H1 (cell line): ENCODE measurements at regions not wholly inside any gene's neighbourhood (a gene's known extent, or its start where the extent isn't known, plus 50 kb on each side); places are given as distances from the start of the nearest gene placed in this dataset.

Source experiments
- CTCF ChIA-PET: fragments of 300-600 bp; sonication (Branson Sonifier 250); formaldehyde crosslinking; loops from one replicate; lab custom pipeline; 2021; ENCODE audit not compliant: partially characterized antibody; lab: Charles Lee
- POLR2A ChIA-PET: fragments of 300-600 bp; sonication (Branson Sonifier 250); formaldehyde crosslinking; loops from one replicate; lab custom pipeline; 2021; ENCODE audit warnings: inconsistent platforms; ENCODE audit not compliant: partially characterized antibody; lab: Charles Lee
- DNase-seq, 2 experiments: peaks; one replicate each; pipeline versions ENCODE4 v3.0.0 to v3.0.0-alpha.2; 2010 to 2022; ENCODE audit warnings: low spot score in 2 of 2, low read depth in 1 of 2, mixed read lengths in 1 of 2
- FAIRE-seq: peaks from 2 replicates; lab custom pipeline; 2011; peaks lifted over from hg19 to GRCh38; lab: Jason Lieb, UNC
- H2AFZ ChIP-seq: 2 replicates; pipeline ENCODE4 v1.8.1; 2012; ENCODE audit warnings: low read length, inconsistent platforms
- H2AK5ac ChIP-seq: 2 replicates; pipeline ENCODE4 v1.6.1; 2013; ENCODE audit warnings: low read depth, low read length
- H2BK120ac ChIP-seq: replicated peaks from 2 replicates; pipeline ENCODE3; 2013; ENCODE audit warnings: low read depth, low read length, inconsistent platforms
- H2BK12ac ChIP-seq: 2 replicates; pipeline ENCODE4 v1.6.1; 2013; ENCODE audit warnings: low read depth, low read length
- H2BK15ac ChIP-seq: 2 replicates; pipeline ENCODE4 v1.6.1; 2013; ENCODE audit warnings: low read length
- H2BK20ac ChIP-seq: 2 replicates; pipeline ENCODE4 v1.6.1; 2013; ENCODE audit warnings: low read length
- H2BK5ac ChIP-seq: 2 replicates; pipeline ENCODE4 v1.6.1; 2013; ENCODE audit warnings: low read depth, low read length
- H3K14ac ChIP-seq: 2 replicates; pipeline ENCODE4 v1.6.1; 2013; ENCODE audit warnings: inconsistent platforms; ENCODE audit not compliant: insufficient read length
- H3K18ac ChIP-seq: 2 replicates; pipeline ENCODE4 v1.6.1; 2013; ENCODE audit warnings: low read length; ENCODE audit errors: extremely low read depth
- H3K23ac ChIP-seq: 2 replicates; pipeline ENCODE4 v1.6.1; 2013; ENCODE audit warnings: inconsistent platforms; ENCODE audit not compliant: insufficient read length
- H3K23me2 ChIP-seq: 2 replicates; pipeline ENCODE4 v1.6.1; 2013; ENCODE audit warnings: low read depth, low read length
- H3K27ac ChIP-seq: 2 replicates; pipeline ENCODE4 v1.6.1; 2011; ENCODE audit warnings: low read depth, low read length, inconsistent platforms
- H3K27me3 ChIP-seq, 4 experiments: replicated peaks in 1 of 4; 1 replicate in 1 of 4; 2 replicates in 3 of 4; pipeline versions ENCODE4 v1.6.1 to v1.8.1; 2011 to 2013; ENCODE audit warnings: low read length in 3 of 4, mild to moderate bottlenecking in 3 of 4, inconsistent platforms in 2 of 4, mixed read lengths in 2 of 4, moderate library complexity in 1 of 4; ENCODE audit not compliant: control insufficient read depth in 3 of 4, insufficient read depth in 3 of 4; ENCODE audit errors: extremely low read depth in 1 of 4
- H3K36me3 ChIP-seq, 4 experiments: 2 replicates each; pipeline versions ENCODE4 v1.6.1 to v1.8.1; 2011 to 2013; ENCODE audit warnings: mild to moderate bottlenecking in 4 of 4, low read length in 3 of 4, moderate library complexity in 2 of 4, control low read depth in 1 of 4, inconsistent platforms in 1 of 4; ENCODE audit not compliant: insufficient read depth in 4 of 4, control insufficient read depth in 2 of 4
- H3K4ac ChIP-seq: replicated peaks from 2 replicates; pipeline ENCODE3; 2013; ENCODE audit warnings: low read length, low read depth, mixed read lengths, inconsistent platforms; ENCODE audit not compliant: insufficient read length
- H3K4me1 ChIP-seq, 4 experiments: replicated peaks in 1 of 4; 1 replicate in 1 of 4; 2 replicates in 3 of 4; pipeline versions ENCODE4 v1.6.1 to v1.8.1; 2011 to 2013; ENCODE audit warnings: low read length in 3 of 4, inconsistent platforms in 2 of 4, mixed read lengths in 1 of 4; ENCODE audit not compliant: insufficient read depth in 4 of 4, control insufficient read depth in 3 of 4
- H3K4me2 ChIP-seq, 2 experiments: 2 replicates each; pipeline versions ENCODE4 v1.6.1 to v1.8.1; 2011 to 2013; ENCODE audit warnings: low read depth in 2 of 2, low read length in 2 of 2, control low read depth in 1 of 2, inconsistent platforms in 1 of 2, mild to moderate bottlenecking in 1 of 2; ENCODE audit not compliant: insufficient read depth in 1 of 2
- H3K4me3 ChIP-seq, 4 experiments: fragments of 200-600, 300-600 bp in 1 of 4; sonication (generic), shearing (Covaris generic), sonication (Bioruptor Twin) in 1 of 4; 2 replicates each; pipeline versions ENCODE4 v1.5.1 to v1.8.1; 2011 to 2016; ENCODE audit warnings: low read length in 4 of 4, low read depth in 3 of 4, control low read depth in 2 of 4, inconsistent platforms in 2 of 4, mild to moderate bottlenecking in 2 of 4, mixed read lengths in 1 of 4, moderate library complexity in 1 of 4; ENCODE audit not compliant: insufficient read depth in 2 of 4; ENCODE audit errors: extremely low read depth in 1 of 4
- H3K56ac ChIP-seq: replicated peaks from 2 replicates; pipeline ENCODE3; 2013; ENCODE audit warnings: low read depth, mild to moderate bottlenecking, mixed read lengths, low read length, inconsistent platforms; ENCODE audit not compliant: insufficient read length
- H3K79me1 ChIP-seq: 2 replicates; pipeline ENCODE4 v1.6.1; 2013; ENCODE audit warnings: low read depth, low read length, control low read depth
- H3K79me2 ChIP-seq, 2 experiments: 2 replicates each; pipeline versions ENCODE4 v1.6.1 to v1.8.1; 2012 to 2013; ENCODE audit warnings: low read length in 2 of 2, mild to moderate bottlenecking in 2 of 2, inconsistent platforms in 1 of 2; ENCODE audit not compliant: insufficient read depth in 2 of 2, control insufficient read depth in 1 of 2
- H3K9ac ChIP-seq, 4 experiments: replicated peaks in 1 of 4; 1 replicate in 1 of 4; 2 replicates in 3 of 4; pipeline versions ENCODE4 v1.6.1 to v1.8.1; 2011 to 2013; ENCODE audit warnings: low read depth in 3 of 4, low read length in 3 of 4, control low read depth in 2 of 4, mild to moderate bottlenecking in 2 of 4, moderate library complexity in 2 of 4, inconsistent platforms in 1 of 4; ENCODE audit errors: extremely low read depth in 1 of 4
- H3K9me3 ChIP-seq, 2 experiments: 2 replicates each; pipeline versions ENCODE4 v1.6.1 to v1.8.1; 2012 to 2013; ENCODE audit warnings: mild to moderate bottlenecking in 2 of 2, moderate library complexity in 2 of 2, control low read depth in 1 of 2, inconsistent platforms in 1 of 2, low read depth in 1 of 2, low read length in 1 of 2, mixed read lengths in 1 of 2; ENCODE audit not compliant: insufficient read depth in 2 of 2
- H4K20me1 ChIP-seq, 2 experiments: replicated peaks in 1 of 2; 2 replicates each; pipeline versions ENCODE3 to v1.8.1; 2011 to 2013; ENCODE audit warnings: inconsistent platforms in 2 of 2, low read length in 2 of 2, mild to moderate bottlenecking in 1 of 2; ENCODE audit not compliant: insufficient read depth in 2 of 2, control insufficient read depth in 1 of 2
- H4K5ac ChIP-seq: 2 replicates; pipeline ENCODE4 v1.6.1; 2013; ENCODE audit warnings: low read length, low read depth, mixed read lengths, inconsistent platforms; ENCODE audit not compliant: insufficient read length
- H4K8ac ChIP-seq: 2 replicates; pipeline ENCODE4 v1.8.0; 2013; ENCODE audit warnings: mild to moderate bottlenecking, moderate library complexity, low read length, inconsistent platforms; ENCODE audit not compliant: insufficient read depth; ENCODE audit errors: extremely low read depth
- H4K91ac ChIP-seq: replicated peaks from 2 replicates; pipeline ENCODE3; 2013; ENCODE audit warnings: low read length, mixed read lengths, inconsistent platforms; ENCODE audit not compliant: insufficient read length
- POLR2A ChIP-seq, 2 experiments: IDR thresholded peaks; 1 replicate in 1 of 2; 2 replicates in 1 of 2; pipeline ENCODE4 v1.6.1; 2011; ENCODE audit warnings: low read depth in 2 of 2, low read length in 2 of 2, mild to moderate bottlenecking in 2 of 2; ENCODE audit errors: control extremely low read depth in 1 of 2
- RAD21 ChIP-seq, 2 experiments: IDR thresholded peaks in 1 of 2; conservative IDR thresholded peaks in 1 of 2; 2 replicates each; pipeline ENCODE4 v1.6.1; 2011; ENCODE audit warnings: low read depth in 2 of 2, low read length in 2 of 2, improper control_type of control experiment in 1 of 2, inconsistent platforms in 1 of 2, mild to moderate bottlenecking in 1 of 2, moderate library complexity in 1 of 2
- SAP30 ChIP-seq: fragments of 300-600 bp; sonication (generic); IDR thresholded peaks from 2 replicates; pipeline ENCODE4 v1.7.1; 2012; ENCODE audit warnings: low read length, moderate library complexity, mild to moderate bottlenecking, inconsistent platforms; ENCODE audit not compliant: insufficient read depth, insufficient replicate concordance
- SP4 ChIP-seq: IDR thresholded peaks from 2 replicates; pipeline ENCODE4 v1.6.1; 2012; ENCODE audit warnings: low read length, inconsistent platforms
- WGBS, 2 experiments: shearing (Covaris generic) in 1 of 2; methylation state at CpG; one replicate each; pipeline versions ENCODE4 v1.1.6 to v1.1.7; 2013 to 2015; ENCODE audit warnings: low lambda C conversion rate in 2 of 2, mixed read lengths in 2 of 2, inconsistent platforms in 1 of 2, low coverage in 1 of 2, missing lambda C conversion rate in 1 of 2; ENCODE audit not compliant: insufficient replicate concordance in 2 of 2, insufficient coverage in 1 of 2, insufficient read length in 1 of 2; ENCODE audit errors: extremely low coverage in 1 of 2, missing lambda C conversion rate in 1 of 2; 5-methylcytosine and 5-hydroxymethylcytosine counted together

DNA sequence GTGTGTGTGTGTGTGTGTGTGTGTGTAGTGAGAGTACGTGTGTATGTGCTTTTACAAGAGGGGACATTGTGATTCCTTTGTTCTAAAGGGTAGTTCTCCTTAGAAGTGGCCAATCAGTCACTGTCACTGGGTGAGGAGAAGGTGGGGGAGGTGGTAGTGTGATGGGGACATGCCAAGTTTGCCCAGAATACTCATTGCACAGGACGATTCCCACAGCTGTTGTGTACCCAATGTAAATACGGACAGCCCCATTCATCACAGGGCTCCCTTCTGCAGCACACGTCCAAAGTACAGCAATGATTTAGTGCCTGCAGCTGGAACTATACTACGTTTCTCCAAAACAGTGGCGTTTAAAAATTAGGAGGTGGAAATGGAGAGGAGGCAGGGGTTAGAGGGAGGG lies 287.8 kb downstream of the TLR4 start:
- no peak overlapping the region for H4K5ac ChIP-seq
- H3K79me1 ChIP-seq: no peaks in the 10 kb centered on the region
- H2BK5ac ChIP-seq: no peak overlapping the region
- ChIA-PET POLR2A (no interaction called here), CTCF (interaction anchor here (1.8 kb wide), 1 partner anchor 11 kb away, joined by 6 read pairs; no protein-coding TSS in a partner anchor)
- no peak overlapping the region for H2BK20ac ChIP-seq
- H3K27ac ChIP-seq: no peak overlapping the region
- no peak overlapping the region for H2BK15ac ChIP-seq
- 87% methylated on average over 6 of the region's 6 CpGs; no CpG with 5 or more reads in 1 of the 2 experiments for WGBS, 2 experiments
- no peak overlapping the region for H3K56ac ChIP-seq
- H3K9ac ChIP-seq: no peak overlapping the region
- H3K14ac ChIP-seq: no peak overlapping the region
- no peak overlapping the region for H3K4me2 ChIP-seq
- H3K79me2 ChIP-seq: no peaks in the 10 kb centered on the region
- H3K18ac ChIP-seq: no peak overlapping the region
- no peak overlapping the region for H4K91ac ChIP-seq
- H3K4ac ChIP-seq: no peak overlapping the region
- H3K23me2 ChIP-seq: no peaks in the 10 kb centered on the region
- H3K23ac ChIP-seq: no peak overlapping the region
- FAIRE-seq (no peak), DNase-seq (no peak)
- H3K4me3 ChIP-seq: no peak overlapping the region
- no peaks in the 10 kb centered on the region for H3K36me3 ChIP-seq
- H2AFZ ChIP-seq: 0 out of 2 replicates have a peak overlapping the region, but pooled peaks have one; percentile 71
- H2BK120ac ChIP-seq: no peak overlapping the region
- no peaks in the 10 kb centered on the region for H3K9me3 ChIP-seq
- H2AK5ac ChIP-seq: no peak overlapping the region
- H3K4me1 ChIP-seq: no peaks in the 10 kb centered on the region
- no peak overlapping the region for H2BK12ac ChIP-seq
- H4K8ac ChIP-seq: no peak overlapping the region
- no peaks in the 10 kb centered on the region for H3K27me3 ChIP-seq
- H4K20me1 ChIP-seq: no peaks in the 10 kb centered on the region
- TF ChIP-seq SAP30 (no peak), POLR2A (IDR thresholded peaks at IDR 0.05; ENCODE audit: control extremely low read depth in 1 of 2, low read depth in 2 of 2, low read length in 2 of 2) (no peak), SP4 (no peak), RAD21 (IDR thresholded peaks at IDR 0.05 in 1 of 2, conservative IDR thresholded peaks at IDR 0.05 in 1 of 2; ENCODE audit: low read depth in 2 of 2, low read length in 2 of 2) (no peak)
